Natural killer cell (primary cell): ENCODE measurements at regions not wholly inside any gene's neighbourhood (a gene's known extent, or its start where the extent isn't known, plus 50 kb on each side); places are given as distances from the start of the nearest gene placed in this dataset.
A peak's percentile ranks its signal among the peaks of the same experiment; 100 is the strongest.
"Not testable (repeated sequence)": the region's sequence is repeated elsewhere in the genome, so short reads cannot be mapped to it uniquely, and the experiment has no call there.

Source experiments
- ATAC-seq, 3 donors: fragments of 150-1000 bp in 2 of 3; fragments of 200-7000 bp in 1 of 3; cut with Tn5 transposase; 1 replicate in 1 of 3; 2 replicates in 2 of 3; pipeline ENCODE4 v1.10.0; 2021; ENCODE audit warnings: mild to moderate bottlenecking in 2 of 3, moderate library complexity in 2 of 3
- DNase-seq, 2 donors: peaks; one replicate each; pipeline versions ENCODE4 v3.0.0 to v3.0.0-alpha.2; 2013 to 2021; ENCODE audit warnings: mixed read lengths in 1 of 2
- H3K27ac ChIP-seq: one replicate; pipeline ENCODE4 v1.5.1; 2013; ENCODE audit warnings: mild to moderate bottlenecking, low read length
- H3K27me3 ChIP-seq: one replicate; pipeline ENCODE4 v1.6.1; 2013; ENCODE audit warnings: low read length; ENCODE audit not compliant: control insufficient read depth, insufficient read depth
- H3K36me3 ChIP-seq: one replicate; pipeline ENCODE4 v1.6.1; 2013; ENCODE audit warnings: low read length; ENCODE audit not compliant: control insufficient read depth, insufficient read depth
- H3K4me1 ChIP-seq: one replicate; pipeline ENCODE4 v1.6.1; 2013; ENCODE audit warnings: low read length; ENCODE audit not compliant: control insufficient read depth, insufficient read depth
- H3K4me3 ChIP-seq: one replicate; pipeline ENCODE4 v1.5.1; 2013; ENCODE audit warnings: low read length
- H3K9me3 ChIP-seq: one replicate; pipeline ENCODE4 v1.6.1; 2013; ENCODE audit warnings: low read length; ENCODE audit not compliant: control insufficient read depth, insufficient read depth
- H3K27ac Mint-ChIP-seq, 2 donors: one replicate each; pipeline ENCODE4 v1.8.0; 2022; ENCODE audit warnings: mild to moderate bottlenecking in 2 of 2, mixed read lengths in 2 of 2, moderate library complexity in 1 of 2
- H3K27me3 Mint-ChIP-seq, 2 donors: one replicate each; pipeline ENCODE4 v1.8.0; 2022; ENCODE audit warnings: low read depth in 2 of 2, mixed read lengths in 2 of 2
- H3K36me3 Mint-ChIP-seq: one replicate; pipeline ENCODE4 v1.8.0; 2022; ENCODE audit warnings: mixed read lengths
- H3K4me1 Mint-ChIP-seq, 2 donors: one replicate each; pipeline ENCODE4 v1.8.0; 2022; ENCODE audit warnings: mixed read lengths in 2 of 2
- H3K4me3 Mint-ChIP-seq: one replicate; pipeline ENCODE4 v1.8.0; 2022; ENCODE audit warnings: mild to moderate bottlenecking, moderate library complexity, mixed read lengths
- H3K9me3 Mint-ChIP-seq, 2 donors: one replicate each; pipeline ENCODE4 v1.8.0; 2022; ENCODE audit warnings: mixed read lengths in 2 of 2
- WGBS: methylation state at CpG from one replicate; pipeline ENCODE4 v1.1.7; 2013; ENCODE audit warnings: missing lambda C conversion rate; ENCODE audit not compliant: insufficient coverage; 5-methylcytosine and 5-hydroxymethylcytosine counted together
- intact Hi-C: fragments of 100-400 bp; cut with micrococcal nuclease; formaldehyde crosslinking; loops from one replicate; pipeline ENCODE4 v1.14.2; 2022
- TF ChIP-seq, protein P1 (sequence below): fragments of 200-600 bp; IDR thresholded peaks from one replicate; pipeline ENCODE4 v1.8.0; 2022; ENCODE audit warnings: antibody characterized with exemption

DNA sequence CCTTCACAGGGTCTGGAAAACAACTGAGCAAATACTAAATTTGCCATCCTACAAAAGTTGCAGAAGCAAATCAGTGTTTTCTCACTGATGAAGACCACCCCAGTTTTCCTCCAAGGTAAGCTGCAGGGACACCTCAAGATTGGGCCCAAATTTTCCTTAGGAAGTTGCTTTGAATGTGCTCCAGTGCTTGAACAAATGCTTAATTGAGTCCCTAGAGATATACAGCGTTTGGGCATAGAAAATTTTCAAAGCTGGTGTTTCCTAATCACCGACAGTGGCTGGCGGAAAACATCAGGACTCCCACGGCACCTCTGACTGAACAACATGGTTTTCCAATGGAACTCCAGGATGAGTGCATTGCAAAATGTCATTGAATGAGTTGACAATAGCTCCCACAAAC, 92.5 kb upstream of the HMGA2 start:
- no peaks in the 10 kb centered on the region for H3K9me3 Mint-ChIP-seq
- TF ChIP-seq, protein P1, sequence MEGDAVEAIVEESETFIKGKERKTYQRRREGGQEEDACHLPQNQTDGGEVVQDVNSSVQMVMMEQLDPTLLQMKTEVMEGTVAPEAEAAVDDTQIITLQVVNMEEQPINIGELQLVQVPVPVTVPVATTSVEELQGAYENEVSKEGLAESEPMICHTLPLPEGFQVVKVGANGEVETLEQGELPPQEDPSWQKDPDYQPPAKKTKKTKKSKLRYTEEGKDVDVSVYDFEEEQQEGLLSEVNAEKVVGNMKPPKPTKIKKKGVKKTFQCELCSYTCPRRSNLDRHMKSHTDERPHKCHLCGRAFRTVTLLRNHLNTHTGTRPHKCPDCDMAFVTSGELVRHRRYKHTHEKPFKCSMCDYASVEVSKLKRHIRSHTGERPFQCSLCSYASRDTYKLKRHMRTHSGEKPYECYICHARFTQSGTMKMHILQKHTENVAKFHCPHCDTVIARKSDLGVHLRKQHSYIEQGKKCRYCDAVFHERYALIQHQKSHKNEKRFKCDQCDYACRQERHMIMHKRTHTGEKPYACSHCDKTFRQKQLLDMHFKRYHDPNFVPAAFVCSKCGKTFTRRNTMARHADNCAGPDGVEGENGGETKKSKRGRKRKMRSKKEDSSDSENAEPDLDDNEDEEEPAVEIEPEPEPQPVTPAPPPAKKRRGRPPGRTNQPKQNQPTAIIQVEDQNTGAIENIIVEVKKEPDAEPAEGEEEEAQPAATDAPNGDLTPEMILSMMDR: no peak

DNA sequence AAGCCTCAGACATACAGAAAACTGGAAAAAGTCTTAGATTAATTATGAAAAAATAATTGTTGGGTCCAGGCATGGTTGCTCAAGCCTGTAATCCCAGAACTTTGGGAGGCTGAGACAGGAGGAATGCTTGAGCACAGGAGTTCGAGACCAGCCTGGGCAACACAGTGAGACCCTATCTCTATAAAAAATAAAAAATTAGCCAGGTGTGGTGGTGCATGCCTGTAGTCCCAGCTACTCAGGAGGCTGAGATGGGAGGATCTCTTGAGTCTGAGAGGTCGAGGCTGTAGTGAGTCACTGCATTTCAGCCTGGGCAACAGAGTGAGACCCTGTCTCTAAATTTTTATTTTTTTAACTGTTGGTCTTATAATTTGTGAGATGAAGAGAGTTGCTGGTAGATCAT, 90.6 kb upstream of the HMGA2 start:
- not testable (repeated sequence) for ATAC-seq

More for the DNA sequence above, 92.5 kb upstream of the HMGA2 start:
- intact Hi-C loops: no loop called here
- ATAC-seq: no peak
- Mint-ChIP-seq H3K27ac (no peak overlapping the region), H3K36me3 (peaks cover 7% of the 10 kb centered on the region), H3K27me3 (peaks cover 50 to 67% of the 10 kb centered on the region in 2 donors), H3K4me1 (no peaks in the 10 kb centered on the region), H3K4me3 (no peak overlapping the region)
- H3K4me1 ChIP-seq: peaks cover 3% of the 10 kb centered on the region
- H3K36me3 ChIP-seq: no peaks in the 10 kb centered on the region
- H3K27me3 ChIP-seq: peaks cover 27% of the 10 kb centered on the region
- H3K27ac ChIP-seq: no peak overlapping the region
- no peaks in the 10 kb centered on the region for H3K9me3 ChIP-seq
- DNase-seq: no peak
- WGBS: 92% methylated on average over 4 of the region's 4 CpGs
- no peak overlapping the region for H3K4me3 ChIP-seq

DNA sequence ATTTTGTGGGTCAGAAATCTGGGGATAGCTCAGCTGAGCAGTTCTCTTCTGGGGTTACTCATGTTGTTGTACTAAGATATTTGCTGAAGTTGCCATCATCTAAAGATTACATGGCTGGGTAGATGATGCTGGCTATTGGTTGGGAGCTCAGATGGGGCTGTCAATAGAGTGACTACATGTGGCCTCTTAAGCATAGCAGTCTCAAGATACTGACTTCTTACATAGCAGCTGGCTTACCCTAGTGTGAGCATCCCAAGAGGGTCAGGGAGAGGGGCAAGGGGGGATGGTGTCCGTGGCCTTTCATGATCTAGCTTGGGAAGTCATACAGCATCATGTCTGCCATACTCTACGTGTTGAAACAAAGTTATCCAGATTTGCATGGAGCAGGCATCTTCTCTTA, 90.1 kb upstream of the HMGA2 start:
- Histone ChIP-seq H3K4me3 (no peak overlapping the region), H3K4me1 (no peaks in the 10 kb centered on the region), H3K36me3 (no peaks in the 10 kb centered on the region), H3K27me3 (peaks cover 14% of the 10 kb centered on the region), H3K9me3 (no peaks in the 10 kb centered on the region), H3K27ac (no peak overlapping the region)
- DNase-seq (no peak), ATAC-seq (no peak)
- H3K4me1 Mint-ChIP-seq: no peaks in the 10 kb centered on the region
- no peak overlapping the region for H3K4me3 Mint-ChIP-seq
- peaks cover 7% of the 10 kb centered on the region for H3K36me3 Mint-ChIP-seq
- WGBS: 80% methylated on average over 2 of the region's 2 CpGs
- intact Hi-C loops: no loop called here
- peaks cover 33 to 48% of the 10 kb centered on the region in 2 donors for H3K27me3 Mint-ChIP-seq
- TF ChIP-seq, protein P1: no peak
- no peaks in the 10 kb centered on the region for H3K9me3 Mint-ChIP-seq
- no peak overlapping the region for H3K27ac Mint-ChIP-seq

More for the DNA sequence above, 90.6 kb upstream of the HMGA2 start:
- H3K36me3 Mint-ChIP-seq, DNase-seq, H3K4me3 Mint-ChIP-seq, H3K4me1 Mint-ChIP-seq, H3K4me1 ChIP-seq, H3K9me3 ChIP-seq, H3K36me3 ChIP-seq, intact Hi-C loops, H3K27ac Mint-ChIP-seq, H3K4me3 ChIP-seq, H3K9me3 Mint-ChIP-seq, H3K27ac ChIP-seq: not testable (repeated sequence)
- 63% methylated on average over 2 of the region's 2 CpGs for WGBS
- peaks cover 38 to 54% of the 10 kb centered on the region in 2 donors for H3K27me3 Mint-ChIP-seq
- H3K27me3 ChIP-seq: peaks cover 15% of the 10 kb centered on the region

DNA sequence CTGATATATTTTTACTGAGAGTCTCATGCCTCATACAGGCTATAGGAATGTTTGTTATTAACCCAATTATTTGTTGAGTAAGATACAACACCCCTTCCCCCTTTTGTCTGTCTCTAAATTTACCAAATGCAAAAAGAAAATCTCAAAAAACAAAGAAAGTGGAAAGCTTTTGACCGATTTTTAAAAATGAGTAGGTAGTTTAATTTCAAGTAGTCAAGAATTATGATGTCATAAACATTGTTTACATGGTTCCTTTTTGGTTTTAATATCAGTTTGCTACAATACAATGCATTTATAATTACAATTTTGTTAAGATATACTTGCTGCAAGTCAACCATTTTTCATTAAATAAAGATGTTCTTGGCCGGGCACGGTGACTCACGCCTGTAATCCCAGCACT, 84.7 kb upstream of the HMGA2 start:
- no peak overlapping the region for H3K27ac ChIP-seq
- peaks cover 8% of the 10 kb centered on the region for H3K27me3 ChIP-seq
- intact Hi-C loops: no loop called here
- no peaks in the 10 kb centered on the region for H3K9me3 ChIP-seq
- H3K36me3 ChIP-seq: no peaks in the 10 kb centered on the region
- DNase-seq: no peak
- H3K4me3 ChIP-seq: no peak overlapping the region
- Mint-ChIP-seq H3K27ac (no peak overlapping the region), H3K4me1 (peaks cover 16 to 23% of the 10 kb centered on the region in 2 donors), H3K36me3 (no peaks in the 10 kb centered on the region), H3K27me3 (peaks cover 11 to 13% of the 10 kb centered on the region in 2 donors), H3K4me3 (peak overlapping the region; percentile 85), H3K9me3 (no peaks in the 10 kb centered on the region)
- TF ChIP-seq, protein P1: no peak
- H3K4me1 ChIP-seq: peaks cover 13% of the 10 kb centered on the region
- WGBS: 100% methylated on average over 3 of the region's 4 CpGs
- ATAC-seq: no peak
